ENCODE measurements at regions not wholly inside any gene's neighbourhood (a gene's known extent, or its start where the extent isn't known, plus 50 kb on each side); places are given as distances from the start of the nearest gene placed in this dataset.

- Histone ChIP-seq H3K9me3 (ENCODE audit: control insufficient read depth, insufficient read depth, low read length) (no peaks in the 10 kb centered on the region), H3K27ac (ENCODE audit: low read depth, low read length) (no peak overlapping the region), H3K4me1 (ENCODE audit: control insufficient read depth, insufficient read depth, low read length) (peaks cover 5% of the 10 kb centered on the region), H3K9ac (ENCODE audit: low read depth, low read length) (no peak overlapping the region), H3K36me3 (ENCODE audit: control insufficient read depth, insufficient read depth, low read length) (no peaks in the 10 kb centered on the region), H3K27me3 (ENCODE audit: control insufficient read depth, insufficient read depth, low read length) (no peaks in the 10 kb centered on the region), H3K4me3 (ENCODE audit: low read depth, low read length) (no peak overlapping the region)
Observed at GRCh38 chr13:30371649-30372265, 50.5 kb upstream of the UBE2L5 start.

Data from HUES48 (cell line).